ENCODE measurements at regions not wholly inside any gene's neighbourhood (a gene's known extent, or its start where the extent isn't known, plus 50 kb on each side); places are given as distances from the start of the nearest gene placed in this dataset.

DNA sequence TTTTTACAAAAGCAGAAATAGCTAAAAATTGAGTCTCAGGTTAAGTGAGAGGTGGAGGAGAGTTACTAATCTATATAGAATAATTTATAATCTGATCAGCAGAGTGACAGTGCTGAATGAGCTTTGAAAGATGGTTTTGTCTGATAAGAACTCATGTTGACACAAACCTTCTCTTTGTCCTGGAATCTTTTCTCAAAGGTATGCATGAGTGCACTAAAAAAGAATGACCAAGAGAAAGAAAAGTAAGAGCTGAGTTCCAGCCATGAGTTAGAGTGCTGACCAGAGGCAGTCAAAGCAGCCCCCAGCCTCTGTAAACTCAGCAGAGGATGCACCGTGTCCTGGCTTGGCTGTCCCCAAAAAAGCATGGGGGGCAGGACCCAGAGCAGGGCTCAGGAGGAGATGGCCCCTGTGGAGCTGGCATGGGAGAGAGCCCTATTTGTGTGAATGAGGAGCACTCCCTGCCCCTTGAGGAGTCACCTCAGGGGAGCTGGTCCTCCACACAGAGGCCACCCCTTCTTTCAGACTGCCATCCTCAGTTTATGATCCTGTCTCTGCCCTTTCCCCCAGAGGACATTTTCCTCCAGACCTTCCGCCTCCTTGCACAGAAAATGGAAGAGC is 129.8 kb downstream of the SEC23A start:
- Histone ChIP-seq H3K27me3 (no peaks in the 10 kb centered on the region), H3K4me1 (no peaks in the 10 kb centered on the region), H3K4me3 (no peak overlapping the region), H3K27ac (no peak overlapping the region), H3K36me3 (no peaks in the 10 kb centered on the region), H3K9me3 (peaks cover 0 to 15% (median 0%) of the 10 kb centered on the region in 3 donors)
- WGBS, 2 donors (ENCODE audit: low coverage in 1 of 2): 56% methylated on average over 1 of the region's 2 CpGs; no CpG with 5 or more reads in 1 of the 2 donors
- no peak for ATAC-seq
- TF ChIP-seq POLR2AphosphoS5 (IDR thresholded peaks at IDR 0.05) (no peak), POLR2A (IDR thresholded peaks at IDR 0.05) (no peak), CTCF (IDR thresholded peaks at IDR 0.05) (no peak), EP300 (IDR thresholded peaks at IDR 0.05) (no peak)

DNA sequence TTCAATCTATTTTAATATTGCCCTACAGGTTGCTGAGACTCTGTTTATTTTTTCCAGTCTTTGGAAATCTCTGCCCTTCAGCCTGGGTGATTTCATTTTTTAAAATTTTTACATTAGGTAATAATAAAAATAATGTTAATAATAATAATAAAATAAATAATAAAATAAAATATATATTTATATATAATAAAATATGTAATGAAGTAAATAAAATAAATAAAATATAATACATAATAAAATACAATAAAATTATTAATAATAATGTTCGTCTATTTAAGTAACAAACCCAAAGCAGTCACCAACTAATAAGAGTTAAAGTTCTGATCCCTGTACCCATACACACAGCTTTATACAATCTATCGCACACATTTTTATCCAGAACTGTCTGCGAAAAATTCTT is 130.5 kb downstream of the SEC23A start:
- no peaks in the 10 kb centered on the region for H3K4me1 ChIP-seq
- WGBS, 2 donors (ENCODE audit: low coverage in 1 of 2): 91 to 93% methylated on average over 3 of the region's 3 CpGs
- no peak overlapping the region for H3K4me3 ChIP-seq
- no peaks in the 10 kb centered on the region for H3K27me3 ChIP-seq
- TF ChIP-seq POLR2A (IDR thresholded peaks at IDR 0.05) (no peak), POLR2AphosphoS5 (IDR thresholded peaks at IDR 0.05) (no peak), CTCF (IDR thresholded peaks at IDR 0.05) (no peak), EP300 (IDR thresholded peaks at IDR 0.05) (no peak)
- no peaks in the 10 kb centered on the region for H3K36me3 ChIP-seq
- H3K27ac ChIP-seq: no peak overlapping the region
- peaks cover 0 to 10% (median 0%) of the 10 kb centered on the region in 3 donors for H3K9me3 ChIP-seq
- no peak for ATAC-seq

DNA sequence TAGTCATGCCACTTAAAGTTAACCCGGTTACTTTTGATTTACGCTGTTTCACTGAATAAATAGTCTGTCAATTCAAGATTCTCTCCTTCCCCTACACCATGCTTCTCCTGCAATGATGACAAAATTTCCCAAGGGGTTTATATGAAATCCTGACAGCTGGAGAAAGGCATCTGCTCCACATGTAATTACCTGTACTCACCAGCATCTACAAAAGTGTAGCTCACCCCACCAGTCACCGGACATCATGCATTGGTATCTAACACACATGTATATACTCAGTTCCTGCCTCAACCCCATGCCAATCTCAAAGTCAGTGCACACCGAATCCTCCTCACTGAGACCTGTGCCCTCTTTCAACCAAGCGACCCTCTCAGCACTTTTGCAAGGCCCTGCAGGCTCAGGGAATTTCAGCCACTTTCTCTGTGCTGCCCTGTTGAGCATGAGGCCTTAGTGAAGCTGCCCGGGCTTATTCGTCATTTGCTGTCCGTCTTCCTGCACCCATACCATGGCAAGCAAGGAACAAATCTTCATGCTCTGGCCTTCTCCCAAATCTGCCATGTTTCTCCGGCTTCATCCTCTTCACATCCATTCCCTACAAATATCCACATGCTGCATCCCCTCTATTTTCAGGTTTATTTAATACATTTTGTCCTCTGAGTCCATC is 131.6 kb downstream of the SEC23A start:
- H3K4me1 ChIP-seq: no peaks in the 10 kb centered on the region
- 87 to 89% methylated on average over 7 to 8 of the region's 9 CpGs for WGBS, 2 donors (ENCODE audit: low coverage in 1 of 2)
- peaks cover 0 to 8% (median 0%) of the 10 kb centered on the region in 3 donors for H3K9me3 ChIP-seq
- H3K36me3 ChIP-seq: no peaks in the 10 kb centered on the region
- TF ChIP-seq EP300 (IDR thresholded peaks at IDR 0.05): no peak
- TF ChIP-seq POLR2A (IDR thresholded peaks at IDR 0.05): no peak
- no peak for TF ChIP-seq CTCF (IDR thresholded peaks at IDR 0.05)
- no peak for TF ChIP-seq POLR2AphosphoS5 (IDR thresholded peaks at IDR 0.05)
- H3K4me3 ChIP-seq: no peak overlapping the region
- ATAC-seq: no peak
- H3K27ac ChIP-seq: no peak overlapping the region
- H3K27me3 ChIP-seq: no peaks in the 10 kb centered on the region

- Histone ChIP-seq H3K4me1 (peaks cover 0 to 6% (median 3%) of the 10 kb centered on the region in 3 donors), H3K9me3 (no peaks in the 10 kb centered on the region), H3K27me3 (no peaks in the 10 kb centered on the region), H3K27ac (no peak overlapping the region), H3K36me3 (no peaks in the 10 kb centered on the region), H3K4me3 (no peak overlapping the region)
- TF ChIP-seq POLR2AphosphoS5 (IDR thresholded peaks at IDR 0.05): no peak
- no peak for TF ChIP-seq POLR2A (IDR thresholded peaks at IDR 0.05)
- TF ChIP-seq CTCF (IDR thresholded peaks at IDR 0.05): no peak
- no peak for TF ChIP-seq EP300 (IDR thresholded peaks at IDR 0.05)
- no peak for ATAC-seq
Observed at GRCh38 chr14:38964630-38965029, 138.4 kb downstream of the SEC23A start.

DNA sequence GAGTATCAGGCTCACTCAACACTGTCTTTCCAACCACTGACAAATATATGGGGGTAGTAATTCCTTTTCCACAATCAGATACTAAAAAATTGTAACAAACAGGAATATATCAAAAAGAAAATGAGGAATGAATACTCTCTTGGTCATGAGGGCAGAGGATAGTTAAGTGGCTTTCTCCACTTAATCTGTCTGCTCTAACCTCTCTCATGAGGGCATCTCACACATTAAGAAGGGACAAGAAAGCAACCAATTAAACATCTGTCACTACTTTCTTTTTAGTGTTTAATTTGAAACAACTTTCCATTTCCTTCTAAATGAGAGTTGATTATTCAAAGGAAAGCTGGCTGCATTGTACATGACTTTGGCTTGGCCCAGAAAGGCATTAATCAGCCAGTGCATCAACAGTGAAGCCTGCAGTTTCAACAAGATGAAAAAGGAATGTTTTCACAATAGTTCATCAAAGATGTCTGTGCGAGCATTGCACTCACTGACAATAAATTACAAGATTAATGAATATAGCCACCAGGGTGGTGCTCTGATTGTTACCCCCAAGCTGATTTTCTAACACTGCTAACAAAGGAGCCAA is 142.0 kb downstream of the SEC23A start:
- Histone ChIP-seq H3K27me3 (no peaks in the 10 kb centered on the region), H3K4me3 (no peak overlapping the region), H3K27ac (no peak overlapping the region), H3K9me3 (no peaks in the 10 kb centered on the region), H3K4me1 (peaks cover 0 to 6% (median 3%) of the 10 kb centered on the region in 3 donors), H3K36me3 (no peaks in the 10 kb centered on the region)
- ATAC-seq: no peak
- TF ChIP-seq CTCF (IDR thresholded peaks at IDR 0.05) (no peak), POLR2A (IDR thresholded peaks at IDR 0.05) (no peak), EP300 (IDR thresholded peaks at IDR 0.05) (no peak), POLR2AphosphoS5 (IDR thresholded peaks at IDR 0.05) (no peak)
- WGBS, 2 donors (ENCODE audit: low coverage in 1 of 2): 12 to 17% methylated on average over 1 of the region's 1 CpG

Data from gastroesophageal sphincter (tissue), 4 donors.